Trophoblast cell (in vitro differentiated cells and primary cell): ENCODE measurements at regions not wholly inside any gene's neighbourhood (a gene's known extent, or its start where the extent isn't known, plus 50 kb on each side); places are given as distances from the start of the nearest gene placed in this dataset.

Experiments used
- DNase-seq, 2 donors: peaks; one replicate each; pipeline ENCODE4 v3.0.0-alpha.2; 2016
- H2AFZ ChIP-seq: 2 replicates; pipeline ENCODE4 v1.6.1; 2013; ENCODE audit warnings: low read length, moderate library complexity, mild to moderate bottlenecking; ENCODE audit not compliant: insufficient read depth, poor library complexity
- H2AK5ac ChIP-seq: 2 replicates; pipeline ENCODE4 v1.6.1; 2013; ENCODE audit warnings: mild to moderate bottlenecking, low read length
- H2BK120ac ChIP-seq: 2 replicates; pipeline ENCODE4 v1.6.1; 2013; ENCODE audit warnings: low read length, mild to moderate bottlenecking, moderate library complexity; ENCODE audit not compliant: insufficient read depth, poor library complexity
- H2BK12ac ChIP-seq: 2 replicates; pipeline ENCODE4 v1.6.1; 2013; ENCODE audit warnings: mild to moderate bottlenecking, low read length, moderate library complexity
- H2BK5ac ChIP-seq: 2 replicates; pipeline ENCODE4 v1.6.1; 2013; ENCODE audit warnings: low read length, low read depth, moderate library complexity, mild to moderate bottlenecking; ENCODE audit not compliant: poor library complexity
- H3K14ac ChIP-seq: 2 replicates; pipeline ENCODE4 v1.6.1; 2013; ENCODE audit warnings: mild to moderate bottlenecking, low read length
- H3K18ac ChIP-seq: 2 replicates; pipeline ENCODE4 v1.6.1; 2013; ENCODE audit warnings: mild to moderate bottlenecking, low read length
- H3K23ac ChIP-seq: 2 replicates; pipeline ENCODE4 v1.6.1; 2013; ENCODE audit warnings: low read length
- H3K27ac ChIP-seq: 2 replicates; pipeline ENCODE4 v1.5.1; 2013; ENCODE audit warnings: low read depth, mild to moderate bottlenecking, inconsistent platforms, low read length, moderate library complexity
- H3K27me3 ChIP-seq: 2 replicates; pipeline ENCODE4 v1.6.1; 2013; ENCODE audit warnings: inconsistent platforms, mild to moderate bottlenecking, low read length, moderate library complexity; ENCODE audit not compliant: insufficient read depth
- H3K36me3 ChIP-seq, 2 experiments: 1 replicate in 1 of 2; 2 replicates in 1 of 2; pipeline ENCODE4 v1.6.1; 2013; ENCODE audit warnings: low read length in 2 of 2, mild to moderate bottlenecking in 2 of 2, moderate library complexity in 1 of 2; ENCODE audit not compliant: insufficient read depth in 2 of 2, control insufficient read depth in 1 of 2
- H3K4ac ChIP-seq: 2 replicates; pipeline ENCODE4 v1.6.1; 2013; ENCODE audit warnings: low read depth, mild to moderate bottlenecking, low read length, moderate library complexity
- H3K4me1 ChIP-seq, 2 experiments: 1 replicate in 1 of 2; 2 replicates in 1 of 2; pipeline ENCODE4 v1.6.1; 2013; ENCODE audit warnings: low read length in 2 of 2, mild to moderate bottlenecking in 2 of 2, moderate library complexity in 1 of 2; ENCODE audit not compliant: insufficient read depth in 2 of 2, control insufficient read depth in 1 of 2
- H3K4me2 ChIP-seq: 2 replicates; pipeline ENCODE4 v1.6.1; 2013; ENCODE audit warnings: inconsistent platforms, mild to moderate bottlenecking, low read length, moderate library complexity
- H3K4me3 ChIP-seq: 2 replicates; pipeline ENCODE4 v1.5.1; 2013; ENCODE audit warnings: mild to moderate bottlenecking, low read depth, low read length, inconsistent platforms
- H3K79me1 ChIP-seq: one replicate; pipeline ENCODE4 v1.6.1; 2013; ENCODE audit warnings: low read length
- H3K79me2 ChIP-seq: 2 replicates; pipeline ENCODE4 v1.6.1; 2013; ENCODE audit warnings: low read length, mild to moderate bottlenecking; ENCODE audit not compliant: control insufficient read depth, insufficient read depth, poor library complexity
- H3K9ac ChIP-seq: 2 replicates; pipeline ENCODE4 v1.6.1; 2013; ENCODE audit warnings: mild to moderate bottlenecking, low read length
- H3K9me3 ChIP-seq: 2 replicates; pipeline ENCODE4 v1.6.1; 2013; ENCODE audit warnings: low read depth, mild to moderate bottlenecking, control low read depth, inconsistent platforms, low read length; ENCODE audit not compliant: insufficient read depth
- H4K12ac ChIP-seq: 2 replicates; pipeline ENCODE4 v1.6.1; 2013; ENCODE audit warnings: low read depth, mild to moderate bottlenecking, low read length, moderate library complexity
- H4K8ac ChIP-seq: 2 replicates; pipeline ENCODE4 v1.6.1; 2013; ENCODE audit warnings: low read depth, mild to moderate bottlenecking, low read length, moderate library complexity
- H4K91ac ChIP-seq: one replicate; pipeline ENCODE4 v1.6.1; 2013; ENCODE audit warnings: low read depth, mild to moderate bottlenecking, low read length, moderate library complexity
- WGBS: extraction: QIAGEN DNeasy Blood & Tissue Kit; methylation state at CpG from one replicate; pipeline ENCODE4 v1.1.7; 2013; ENCODE audit warnings: missing lambda C conversion rate; ENCODE audit not compliant: insufficient read length, insufficient coverage; ENCODE audit errors: extremely low coverage; 5-methylcytosine and 5-hydroxymethylcytosine counted together

DNA sequence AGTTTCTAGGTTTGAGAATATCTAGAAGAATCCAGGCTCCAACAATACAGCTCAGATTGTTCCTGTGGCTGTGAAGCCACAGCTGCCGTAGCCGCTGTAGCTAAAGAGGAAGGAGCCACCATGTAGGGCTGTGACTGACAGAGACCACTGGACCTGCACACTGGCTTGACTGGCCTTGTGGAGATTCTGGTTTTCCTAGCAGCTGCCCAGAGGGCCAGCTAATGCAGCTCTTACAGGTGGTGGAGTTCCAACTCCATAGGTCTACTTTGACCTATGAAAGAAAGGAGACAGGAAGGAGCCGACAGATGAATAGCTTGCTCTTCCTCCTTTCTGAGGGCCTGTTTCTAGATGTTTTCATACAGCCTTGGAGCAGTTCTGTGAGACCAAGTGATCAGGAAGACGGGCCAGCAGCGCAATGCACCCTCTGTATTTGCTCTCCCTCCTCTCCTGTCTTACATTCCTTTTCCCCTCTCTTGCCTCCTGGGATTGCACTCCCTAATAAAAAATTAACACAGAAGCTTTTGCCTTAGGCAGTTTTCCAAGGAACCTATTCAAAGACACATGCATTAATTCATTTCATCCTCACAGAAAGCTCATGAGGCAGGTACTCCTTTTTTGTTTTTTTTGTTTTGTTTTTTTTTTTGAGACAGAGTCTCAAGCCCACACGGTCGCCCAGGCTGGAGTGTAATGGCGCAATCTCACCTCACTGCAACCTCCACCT lies 51.8 kb upstream of the MYB start:
- no peak overlapping the region for H2BK5ac ChIP-seq
- H2AK5ac ChIP-seq: no peak overlapping the region
- H4K91ac ChIP-seq: no peak overlapping the region
- no peak overlapping the region for H3K4me3 ChIP-seq
- H3K23ac ChIP-seq: no peak overlapping the region
- H3K79me2 ChIP-seq: no peaks in the 10 kb centered on the region
- H4K8ac ChIP-seq: no peak overlapping the region
- no peak overlapping the region for H3K4ac ChIP-seq
- no peak overlapping the region for H2BK120ac ChIP-seq
- H3K9ac ChIP-seq: no peak overlapping the region
- no peak for DNase-seq
- H3K9me3 ChIP-seq: no peaks in the 10 kb centered on the region
- no CpG with 5 or more reads among the region's 8 CpGs for WGBS
- no peak overlapping the region for H4K12ac ChIP-seq
- H2AFZ ChIP-seq: no peak overlapping the region
- no peak overlapping the region for H3K27ac ChIP-seq
- no peaks in the 10 kb centered on the region for H3K27me3 ChIP-seq
- no peak overlapping the region for H3K14ac ChIP-seq
- H2BK12ac ChIP-seq: no peak overlapping the region
- H3K4me1 ChIP-seq: no peaks in the 10 kb centered on the region
- no peaks in the 10 kb centered on the region for H3K36me3 ChIP-seq
- no peak overlapping the region for H3K18ac ChIP-seq
- no peaks in the 10 kb centered on the region for H3K79me1 ChIP-seq
- H3K4me2 ChIP-seq: no peak overlapping the region

GRCh38 chr6:135128268-135128914 lies 52.7 kb upstream of the MYB start:
- no peak overlapping the region for H3K4me2 ChIP-seq
- no peaks in the 10 kb centered on the region for H3K27me3 ChIP-seq
- no peak overlapping the region for H3K14ac ChIP-seq
- no peak overlapping the region for H4K12ac ChIP-seq
- H2BK120ac ChIP-seq: no peak overlapping the region
- no peak overlapping the region for H4K8ac ChIP-seq
- no peak overlapping the region for H2AFZ ChIP-seq
- no peak overlapping the region for H3K4me3 ChIP-seq
- no peaks in the 10 kb centered on the region for H3K79me2 ChIP-seq
- DNase-seq: no peak
- no peak overlapping the region for H3K4ac ChIP-seq
- H2AK5ac ChIP-seq: no peak overlapping the region
- H3K9ac ChIP-seq: no peak overlapping the region
- H3K4me1 ChIP-seq: no peaks in the 10 kb centered on the region
- H2BK12ac ChIP-seq: no peak overlapping the region
- no peak overlapping the region for H4K91ac ChIP-seq
- H3K23ac ChIP-seq: no peak overlapping the region
- WGBS: no CpG with 5 or more reads among the region's 4 CpGs
- H3K18ac ChIP-seq: no peak overlapping the region
- H3K79me1 ChIP-seq: no peaks in the 10 kb centered on the region
- no peak overlapping the region for H3K27ac ChIP-seq
- no peaks in the 10 kb centered on the region for H3K36me3 ChIP-seq
- no peaks in the 10 kb centered on the region for H3K9me3 ChIP-seq
- no peak overlapping the region for H2BK5ac ChIP-seq

DNA sequence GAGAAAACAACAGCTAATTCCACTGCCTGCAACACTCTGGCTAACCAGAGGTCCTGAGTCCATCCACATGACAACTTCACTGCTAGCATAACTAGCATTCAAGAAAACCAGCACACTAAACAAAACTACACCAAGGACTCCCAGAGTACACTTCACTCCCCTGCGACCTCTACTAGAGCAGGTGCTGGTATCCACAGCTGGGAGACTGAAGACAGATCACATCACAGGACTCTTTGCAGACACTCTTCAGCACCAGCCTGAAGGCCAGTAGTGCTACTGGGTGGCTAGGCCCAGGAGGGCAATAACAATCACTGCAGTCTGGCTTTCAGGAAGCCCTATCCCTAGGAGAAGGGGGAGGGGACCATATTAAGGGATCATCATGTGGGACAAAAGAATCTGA lies 54.4 kb upstream of the MYB start:
- no CpG with 5 or more reads among the region's 1 CpG for WGBS

GRCh38 chr6:135126034-135126433 lies 55.1 kb upstream of the MYB start:
- H3K9me3 ChIP-seq: no peaks in the 10 kb centered on the region
- no peaks in the 10 kb centered on the region for H3K36me3 ChIP-seq
- no peak overlapping the region for H2AFZ ChIP-seq
- H3K79me2 ChIP-seq: no peaks in the 10 kb centered on the region
- H2BK5ac ChIP-seq: no peak overlapping the region
- no peak overlapping the region for H3K4me3 ChIP-seq
- no peaks in the 10 kb centered on the region for H3K27me3 ChIP-seq
- no peak overlapping the region for H3K14ac ChIP-seq
- DNase-seq: no peak
- H3K27ac ChIP-seq: no peak overlapping the region
- no peak overlapping the region for H3K4me2 ChIP-seq
- no peak overlapping the region for H4K8ac ChIP-seq
- H2AK5ac ChIP-seq: no peak overlapping the region
- H3K9ac ChIP-seq: no peak overlapping the region
- H2BK120ac ChIP-seq: no peak overlapping the region
- WGBS: no CpG with 5 or more reads among the region's 2 CpGs
- no peaks in the 10 kb centered on the region for H3K4me1 ChIP-seq
- no peak overlapping the region for H3K4ac ChIP-seq
- no peak overlapping the region for H2BK12ac ChIP-seq
- H4K91ac ChIP-seq: no peak overlapping the region
- no peak overlapping the region for H3K18ac ChIP-seq
- no peak overlapping the region for H3K23ac ChIP-seq
- H4K12ac ChIP-seq: no peak overlapping the region
- no peaks in the 10 kb centered on the region for H3K79me1 ChIP-seq

More for the DNA sequence above, 54.4 kb upstream of the MYB start:
- H2BK120ac ChIP-seq: no peak overlapping the region
- H3K4ac ChIP-seq: no peak overlapping the region
- no peak overlapping the region for H4K91ac ChIP-seq
- H4K12ac ChIP-seq: no peak overlapping the region
- no peak overlapping the region for H2AFZ ChIP-seq
- H2BK5ac ChIP-seq: no peak overlapping the region
- H2BK12ac ChIP-seq: no peak overlapping the region
- H3K79me1 ChIP-seq: no peaks in the 10 kb centered on the region
- no peak for DNase-seq
- H3K4me3 ChIP-seq: no peak overlapping the region
- no peak overlapping the region for H3K4me2 ChIP-seq
- no peak overlapping the region for H4K8ac ChIP-seq
- no peak overlapping the region for H3K23ac ChIP-seq
- H3K79me2 ChIP-seq: no peaks in the 10 kb centered on the region
- no peaks in the 10 kb centered on the region for H3K27me3 ChIP-seq
- no peak overlapping the region for H3K9ac ChIP-seq
- no peak overlapping the region for H3K18ac ChIP-seq
- no peak overlapping the region for H2AK5ac ChIP-seq
- H3K4me1 ChIP-seq: no peaks in the 10 kb centered on the region
- H3K36me3 ChIP-seq: no peaks in the 10 kb centered on the region
- H3K27ac ChIP-seq: no peak overlapping the region
- H3K14ac ChIP-seq: no peak overlapping the region
- no peaks in the 10 kb centered on the region for H3K9me3 ChIP-seq
